Colonic mucosa (tissue), 4 donors: ENCODE measurements at regions not wholly inside any gene's neighbourhood (a gene's known extent, or its start where the extent isn't known, plus 50 kb on each side); places are given as distances from the start of the nearest gene placed in this dataset.

ENCODE experiments used
- DNase-seq: peaks from one replicate; pipeline ENCODE4 v3.0.0-alpha.2; 2020
- H3K27ac ChIP-seq: fragments of 200-600 bp; one replicate; pipeline ENCODE4 v1.8.0; 2021
- H3K27me3 ChIP-seq: fragments of 200-600 bp; one replicate; pipeline ENCODE4 v1.8.0; 2021
- H3K36me3 ChIP-seq: fragments of 200-600 bp; one replicate; pipeline ENCODE4 v1.8.0; 2021
- H3K4me1 ChIP-seq: fragments of 200-600 bp; one replicate; pipeline ENCODE4 v1.8.0; 2021; ENCODE audit warnings: mild to moderate bottlenecking
- H3K4me3 ChIP-seq: fragments of 200-600 bp; one replicate; pipeline ENCODE4 v1.8.0; 2021
- H3K9ac ChIP-seq, 2 donors: one replicate each; pipeline ENCODE4 v1.7.0; 2013; ENCODE audit warnings: control low read depth in 2 of 2, low read depth in 2 of 2, low read length in 2 of 2
- H3K9me3 ChIP-seq: fragments of 200-600 bp; one replicate; pipeline ENCODE4 v1.8.0; 2021
- intact Hi-C: fragments of 100-400 bp; cut with DNase I; formaldehyde crosslinking; loops from one replicate; pipeline ENCODE4 v1.14.1; 2022
- TF ChIP-seq, protein P1 (sequence below): fragments of 200-600 bp; IDR thresholded peaks from one replicate; pipeline ENCODE4 v1.8.0; 2022; ENCODE audit warnings: antibody characterized with exemption, mild to moderate bottlenecking
- donor health status: healthy.
- donor health status: DM: no; HTN: no; CAD: no.
- donor health status: DM: no; HTN: no; CAD: no.

DNA sequence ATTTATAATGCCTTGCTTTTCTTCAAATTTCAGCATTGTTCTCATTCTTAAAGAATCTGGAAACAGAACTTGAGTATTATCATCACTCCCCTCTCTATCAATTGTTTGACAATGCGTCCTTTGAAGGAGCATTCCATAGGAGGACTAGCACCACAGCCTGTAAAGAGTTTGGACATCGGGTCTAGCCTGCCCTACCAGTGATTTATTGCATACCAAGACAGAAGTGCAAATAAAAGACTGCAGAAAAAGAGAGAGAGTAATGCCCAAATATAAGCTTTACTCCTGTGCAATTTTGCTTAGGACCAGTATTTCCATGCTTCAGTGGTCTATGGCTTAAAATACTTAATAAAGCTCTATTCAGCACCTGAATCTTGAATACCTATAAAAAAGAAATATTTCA, 55.4 kb upstream of the MAP2 start:
- Histone ChIP-seq H3K4me3 (no peak overlapping the region), H3K4me1 (no peaks in the 10 kb centered on the region), H3K36me3 (no peaks in the 10 kb centered on the region), H3K27me3 (no peaks in the 10 kb centered on the region), H3K27ac (no peak overlapping the region), H3K9ac (no peak overlapping the region), H3K9me3 (no peaks in the 10 kb centered on the region)
- TF ChIP-seq, protein P1, sequence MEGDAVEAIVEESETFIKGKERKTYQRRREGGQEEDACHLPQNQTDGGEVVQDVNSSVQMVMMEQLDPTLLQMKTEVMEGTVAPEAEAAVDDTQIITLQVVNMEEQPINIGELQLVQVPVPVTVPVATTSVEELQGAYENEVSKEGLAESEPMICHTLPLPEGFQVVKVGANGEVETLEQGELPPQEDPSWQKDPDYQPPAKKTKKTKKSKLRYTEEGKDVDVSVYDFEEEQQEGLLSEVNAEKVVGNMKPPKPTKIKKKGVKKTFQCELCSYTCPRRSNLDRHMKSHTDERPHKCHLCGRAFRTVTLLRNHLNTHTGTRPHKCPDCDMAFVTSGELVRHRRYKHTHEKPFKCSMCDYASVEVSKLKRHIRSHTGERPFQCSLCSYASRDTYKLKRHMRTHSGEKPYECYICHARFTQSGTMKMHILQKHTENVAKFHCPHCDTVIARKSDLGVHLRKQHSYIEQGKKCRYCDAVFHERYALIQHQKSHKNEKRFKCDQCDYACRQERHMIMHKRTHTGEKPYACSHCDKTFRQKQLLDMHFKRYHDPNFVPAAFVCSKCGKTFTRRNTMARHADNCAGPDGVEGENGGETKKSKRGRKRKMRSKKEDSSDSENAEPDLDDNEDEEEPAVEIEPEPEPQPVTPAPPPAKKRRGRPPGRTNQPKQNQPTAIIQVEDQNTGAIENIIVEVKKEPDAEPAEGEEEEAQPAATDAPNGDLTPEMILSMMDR, result no peak
- intact Hi-C loops, result no loop called here
- DNase-seq, result no peak

DNA sequence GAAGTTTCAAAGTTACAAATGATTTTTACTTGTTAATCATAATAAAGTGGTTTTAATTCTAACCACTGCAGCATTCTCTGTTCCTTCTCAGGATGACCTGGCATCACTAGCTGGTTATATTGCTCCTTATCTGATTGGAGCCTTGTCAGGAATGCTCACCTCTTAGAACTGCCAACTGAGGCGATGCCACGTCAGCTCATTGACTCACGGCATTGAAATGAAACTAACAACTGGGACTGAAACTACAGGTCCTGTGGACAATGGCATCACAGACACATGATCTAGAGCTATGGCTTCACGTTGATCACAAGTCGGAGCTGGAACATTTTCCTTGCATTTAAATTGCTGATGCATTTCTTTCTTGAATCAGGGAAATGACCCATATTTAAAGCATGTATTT, 54.9 kb upstream of the MAP2 start:
- Histone ChIP-seq H3K9me3 (no peaks in the 10 kb centered on the region), H3K27me3 (no peaks in the 10 kb centered on the region), H3K36me3 (no peaks in the 10 kb centered on the region), H3K4me3 (no peak overlapping the region), H3K27ac (no peak overlapping the region), H3K9ac (no peak overlapping the region), H3K4me1 (no peaks in the 10 kb centered on the region)
- intact Hi-C loops, result no loop called here
- TF ChIP-seq, protein P1, result no peak
- DNase-seq, result peak; percentile 53

DNA sequence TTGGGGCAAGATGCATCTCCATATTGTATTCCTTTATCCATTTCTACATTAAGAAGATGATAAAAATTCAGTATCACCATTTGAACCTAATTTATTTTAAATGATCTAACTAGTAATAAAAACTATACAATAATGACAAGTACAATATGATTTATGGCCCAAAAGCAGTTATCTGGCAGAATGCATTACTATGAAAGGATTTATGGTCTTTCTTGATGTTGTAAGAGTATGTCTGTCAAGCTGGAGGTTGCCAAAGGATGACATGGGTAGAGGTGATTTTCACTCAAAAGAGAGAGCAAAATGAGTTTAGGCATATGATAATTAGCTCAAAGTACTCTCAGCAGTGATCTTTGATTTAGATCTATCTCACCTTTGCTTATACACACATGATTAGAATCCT, 54.2 kb upstream of the MAP2 start:
- H3K4me3 ChIP-seq, result no peak overlapping the region
- DNase-seq, result no peak
- H3K9me3 ChIP-seq, result no peaks in the 10 kb centered on the region
- H3K27me3 ChIP-seq, result no peaks in the 10 kb centered on the region
- H3K27ac ChIP-seq, result no peak overlapping the region
- intact Hi-C loops, result no loop called here
- H3K4me1 ChIP-seq, result no peaks in the 10 kb centered on the region
- H3K9ac ChIP-seq, result no peak overlapping the region
- TF ChIP-seq, protein P1, result no peak
- H3K36me3 ChIP-seq, result no peaks in the 10 kb centered on the region

DNA sequence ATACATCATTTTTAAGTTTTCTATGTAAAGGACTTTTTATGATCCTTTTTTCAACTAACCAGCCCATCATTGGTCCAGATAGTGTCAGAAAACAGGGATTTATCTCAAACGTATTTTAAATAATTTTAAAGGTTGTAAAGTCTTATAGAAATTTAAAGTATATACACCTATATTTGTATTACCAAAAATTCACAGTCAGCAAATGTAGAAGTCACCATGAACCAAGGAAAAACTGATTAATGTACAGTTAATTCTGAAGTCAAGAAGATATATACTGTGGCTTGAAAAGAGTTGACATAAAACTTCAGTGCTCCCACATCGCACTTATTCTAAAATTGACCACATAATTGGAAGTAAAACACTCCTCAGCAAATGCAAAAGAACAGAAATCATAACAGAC, 52.4 kb upstream of the MAP2 start:
- Histone ChIP-seq H3K4me3 (no peak overlapping the region), H3K9me3 (no peaks in the 10 kb centered on the region), H3K27me3 (no peaks in the 10 kb centered on the region), H3K4me1 (no peaks in the 10 kb centered on the region), H3K36me3 (no peaks in the 10 kb centered on the region), H3K9ac (no peak overlapping the region), H3K27ac (no peak overlapping the region)
- TF ChIP-seq, protein P1, result no peak
- intact Hi-C loops, result no loop called here
- no peak for DNase-seq
